HG03280 (cell line): ENCODE measurements at regions not wholly inside any gene's neighbourhood (a gene's known extent, or its start where the extent isn't known, plus 50 kb on each side); places are given as distances from the start of the nearest gene placed in this dataset.

Source experiments
- ATAC-seq: cut with Tn5 transposase; IDR thresholded peaks from one replicate; pipeline ENCODE4 v1.9.1; 2021; ENCODE audit warnings: mild to moderate bottlenecking, moderate library complexity; ENCODE audit not compliant: unreplicated experiment

GRCh38 chr13:67877031-67877430, 646.9 kb upstream of the PCDH9 start:
- no peak for ATAC-seq

DNA sequence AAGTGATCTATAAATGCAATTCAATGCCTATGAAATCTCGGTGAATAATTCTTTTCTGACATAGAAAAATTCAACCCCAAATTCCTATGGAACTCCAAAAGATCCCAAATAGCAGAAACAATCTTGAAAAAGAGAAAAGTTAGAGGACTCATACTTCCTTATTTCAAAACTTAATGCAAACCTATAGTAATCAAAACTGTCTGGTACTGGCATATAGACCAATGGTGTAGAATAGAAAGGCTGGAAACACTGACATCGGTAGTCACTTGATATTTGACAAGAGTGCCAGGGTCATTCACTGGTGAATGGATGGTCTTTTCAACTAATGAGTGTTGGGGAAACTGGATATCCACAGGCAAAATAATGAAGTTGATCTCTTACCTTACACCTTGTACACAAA, 637.1 kb upstream of the PCDH9 start:
- no peak for ATAC-seq

DNA sequence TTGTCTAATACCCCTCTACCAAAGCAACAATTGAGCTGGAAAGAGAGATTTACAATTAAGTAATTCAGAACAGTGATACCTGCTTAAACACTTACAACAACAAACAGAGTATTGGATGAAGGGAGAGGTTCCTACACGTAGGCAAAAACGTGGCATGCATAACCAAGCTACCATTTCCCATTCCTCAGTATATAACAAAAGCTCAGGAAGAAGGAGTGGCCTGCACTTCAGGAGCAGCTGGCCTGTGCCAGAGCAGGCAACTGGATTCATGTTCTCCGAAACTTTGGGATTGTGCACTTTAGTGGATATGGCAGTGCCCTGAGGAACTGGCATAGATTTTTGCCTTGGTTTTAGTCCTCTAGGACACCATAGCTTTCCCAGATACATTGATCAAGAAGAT, 630.2 kb upstream of the PCDH9 start:
- no peak for ATAC-seq

- ATAC-seq = no peak
Measured at GRCh38 chr13:67859904-67860303, 629.8 kb upstream of the PCDH9 start.

- no peak for ATAC-seq
Measured at GRCh38 chr13:67857581-67858310, 627.6 kb upstream of the PCDH9 start.

- no peak for ATAC-seq
Measured at GRCh38 chr13:67856955-67857354, 626.8 kb upstream of the PCDH9 start.

DNA sequence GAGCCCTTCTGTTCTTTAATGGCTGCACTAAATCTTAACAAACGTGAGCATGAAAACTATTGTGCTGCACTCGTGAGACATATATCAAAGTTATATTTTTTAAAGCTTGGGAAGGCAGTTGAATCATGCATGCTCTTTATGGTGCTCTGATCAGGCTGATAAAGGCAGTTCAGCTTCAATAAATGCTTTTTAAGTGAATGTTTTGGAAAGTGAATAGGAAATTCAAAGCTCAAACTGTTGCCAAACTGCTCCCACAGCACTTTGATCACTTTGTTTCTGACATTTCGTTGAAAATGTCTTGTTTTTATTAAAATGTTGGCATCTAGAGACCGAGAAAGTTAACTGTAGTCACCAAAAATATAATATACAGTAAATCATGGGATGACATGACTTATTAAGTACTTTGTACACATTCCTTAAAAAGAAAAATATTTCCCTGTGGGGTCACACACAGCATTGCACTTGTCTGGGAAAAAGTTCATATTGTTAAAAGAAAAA, 625.7 kb upstream of the PCDH9 start:
- ATAC-seq = no peak

GRCh38 chr13:67854990-67855389, 624.9 kb upstream of the PCDH9 start:
- ATAC-seq = no peak

GRCh38 chr13:67844574-67844973, 614.4 kb upstream of the PCDH9 start:
- no peak for ATAC-seq

- no peak for ATAC-seq
Measured at GRCh38 chr13:67841071-67841470, 610.9 kb upstream of the PCDH9 start.

DNA sequence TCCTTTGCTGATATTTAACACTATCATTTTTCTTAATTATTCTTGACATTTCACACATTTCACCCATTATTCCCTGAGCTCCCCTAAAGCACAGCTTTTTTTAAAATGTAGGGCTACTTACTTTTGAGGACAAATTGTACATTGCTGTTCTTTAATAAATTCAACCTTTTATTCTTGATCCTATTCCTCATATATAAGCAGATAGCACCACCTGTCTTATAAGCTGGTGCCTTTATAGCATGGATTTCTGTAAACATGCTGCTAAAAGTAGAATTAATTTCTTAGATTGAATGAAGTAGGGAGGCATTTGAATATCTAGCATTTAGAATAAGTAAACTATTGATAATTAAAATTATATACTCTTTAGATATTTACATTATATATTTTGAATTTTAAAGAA, 603.4 kb upstream of the PCDH9 start:
- ATAC-seq = no peak

- ATAC-seq = no peak
Measured at GRCh38 chr13:67829641-67830040, 599.5 kb upstream of the PCDH9 start.

DNA sequence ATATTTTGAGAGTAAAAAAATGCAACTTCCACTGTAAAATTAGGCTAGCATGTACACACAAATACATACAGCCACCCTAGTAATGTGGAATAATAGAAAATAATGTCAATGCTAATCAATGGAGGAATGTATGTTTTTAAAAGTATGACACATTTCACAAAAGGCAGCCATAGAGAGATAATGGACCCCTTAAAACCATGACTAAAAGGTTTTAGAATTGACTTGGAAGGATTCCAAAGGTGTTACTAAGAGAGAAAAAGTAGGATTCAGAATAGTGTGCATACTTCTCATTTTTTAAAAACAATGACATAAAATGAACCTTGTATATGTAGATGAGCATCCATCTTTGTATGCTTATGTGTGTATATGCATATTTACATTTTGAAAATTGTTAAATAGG, 597.9 kb upstream of the PCDH9 start:
- no peak for ATAC-seq

DNA sequence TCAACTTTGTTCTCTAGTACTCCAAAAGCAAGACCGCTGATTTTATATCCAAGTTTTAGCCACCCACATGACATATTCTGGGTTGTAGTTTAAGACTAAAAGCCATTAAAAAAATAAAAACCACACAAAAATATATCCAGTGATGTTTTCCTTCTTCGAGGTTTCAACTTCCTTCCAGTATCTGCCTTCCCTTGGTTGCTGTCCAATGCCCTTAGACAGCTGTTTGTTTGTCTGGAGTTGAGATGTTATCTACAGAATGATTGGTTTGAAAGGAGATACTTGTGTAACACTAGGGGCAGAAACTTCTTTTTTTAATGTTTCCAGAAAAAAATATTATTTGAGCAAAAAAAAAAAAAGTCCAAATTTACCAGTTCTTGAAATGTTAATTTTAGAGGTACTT, 591.5 kb upstream of the PCDH9 start:
- no peak for ATAC-seq

DNA sequence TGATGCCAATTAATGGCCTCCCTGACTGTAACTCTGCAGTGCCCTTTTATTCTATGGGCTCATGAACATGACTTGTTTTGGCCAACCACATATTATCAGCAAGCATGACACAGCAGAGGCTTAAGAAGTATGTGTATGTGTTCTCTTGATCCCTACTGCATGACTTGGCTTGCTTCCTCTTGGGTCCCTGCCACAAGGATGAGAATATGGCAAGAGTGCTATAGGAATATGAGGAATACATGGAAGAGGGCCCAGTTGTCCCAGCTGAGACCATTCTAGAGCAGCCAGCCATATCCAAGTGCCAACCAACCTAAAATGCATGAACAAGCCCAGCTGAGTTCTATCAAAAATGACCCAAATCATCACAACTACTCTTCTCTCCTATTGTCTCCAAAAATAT, 576.7 kb upstream of the PCDH9 start:
- no peak for ATAC-seq

GRCh38 chr13:67803118-67803517, 573.0 kb upstream of the PCDH9 start:
- no peak for ATAC-seq

- no peak for ATAC-seq
Measured at GRCh38 chr13:67792151-67792676, 562.1 kb upstream of the PCDH9 start.

DNA sequence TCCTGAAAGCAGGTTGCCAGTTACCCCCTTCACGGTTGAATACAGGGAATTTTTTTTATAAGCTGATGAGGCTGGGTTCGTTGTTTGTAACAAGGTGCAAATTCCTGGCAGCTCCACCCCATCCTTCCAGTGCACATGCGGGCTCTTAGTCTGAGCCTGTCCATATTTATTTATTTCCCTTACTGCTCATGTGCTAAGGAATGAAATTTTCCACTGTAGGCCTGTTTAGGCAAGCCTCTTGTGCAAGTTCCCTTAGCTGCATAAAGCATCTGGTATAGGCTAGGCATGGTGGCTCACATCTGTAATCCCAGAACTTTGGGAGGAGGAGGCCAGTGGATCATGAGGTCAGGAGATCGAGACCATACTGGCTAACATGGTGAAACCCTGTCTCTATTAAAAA, 560.9 kb upstream of the PCDH9 start:
- ATAC-seq = no peak

DNA sequence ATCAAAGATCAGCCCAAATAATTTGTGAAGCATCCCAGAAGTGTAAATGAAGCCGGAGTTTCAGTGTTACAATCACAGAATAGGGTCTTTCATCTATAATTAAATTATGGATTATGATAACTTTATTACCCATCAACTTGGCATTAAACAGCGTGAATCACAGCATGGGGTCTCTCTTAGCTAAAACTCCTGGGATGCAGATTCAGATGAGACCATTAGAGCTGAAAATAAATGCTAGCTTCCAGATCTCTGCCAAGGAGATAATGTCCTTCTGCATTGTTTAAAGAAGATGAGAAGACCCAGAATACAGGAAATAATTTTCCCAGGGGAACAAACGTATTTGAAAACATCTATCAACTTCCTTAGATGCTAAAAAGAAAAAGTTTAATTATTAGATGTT, 546.0 kb upstream of the PCDH9 start:
- no peak for ATAC-seq

GRCh38 chr13:67775359-67775758, 545.2 kb upstream of the PCDH9 start:
- ATAC-seq = no peak

DNA sequence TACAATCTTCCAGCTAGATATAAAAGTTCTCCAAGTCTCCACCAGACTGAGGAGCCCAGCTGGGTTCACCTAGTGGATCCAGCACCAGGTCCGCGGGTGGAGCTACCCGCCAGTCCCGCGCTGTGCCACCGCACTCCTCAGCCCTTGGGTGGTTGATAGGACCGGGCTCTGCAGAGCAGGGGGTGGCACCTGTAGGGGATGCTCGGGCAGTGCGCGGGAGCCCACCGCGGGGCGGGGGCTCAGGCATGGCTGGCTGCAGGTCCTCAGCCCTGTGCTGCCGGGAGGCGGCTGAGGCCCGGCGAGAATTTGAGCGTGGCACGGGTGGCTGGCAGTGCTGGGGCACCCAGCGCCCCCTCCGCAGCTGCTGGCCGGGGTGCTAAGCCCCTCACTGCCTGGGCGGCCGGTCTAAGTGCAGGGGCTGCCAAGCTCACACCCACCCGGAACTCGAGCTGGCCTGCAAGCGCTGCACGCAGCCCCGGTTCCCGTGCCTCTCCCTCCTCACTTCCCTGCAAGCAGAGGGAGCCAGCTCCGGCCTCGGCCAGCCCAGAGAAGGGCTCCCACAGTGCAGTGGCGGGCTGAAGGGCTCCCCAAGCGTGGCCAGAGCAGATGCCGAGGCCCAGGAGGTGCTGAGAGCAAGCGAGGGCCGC, 542.8 kb upstream of the PCDH9 start:
- ATAC-seq = no peak

- ATAC-seq = no peak
Measured at GRCh38 chr13:67771106-67771505, 541.0 kb upstream of the PCDH9 start.
